HCT116 (cell line): ENCODE measurements at regions not wholly inside any gene's neighbourhood (a gene's known extent, or its start where the extent isn't known, plus 50 kb on each side); places are given as distances from the start of the nearest gene placed in this dataset.

Source experiments
- ATAC-seq: fragments of 200-7000 bp; cut with Tn5 transposase; 2 replicates; pipeline ENCODE4 v1.9.1; 2020; ENCODE audit warnings: mild to moderate bottlenecking, moderate library complexity
- BruUV-seq: library from RNA; stranded (reverse); fragments of 400-500 nt; replicated peaks from 2 replicates; lab custom pipeline; 2021; lab: Mats Ljungman, UMichigan
- CTCF ChIA-PET: fragments of 300-600 bp; sonication (Branson Sonifier 250); formaldehyde crosslinking; loops from one replicate; lab custom pipeline; 2021; ENCODE audit warnings: antibody characterized with exemption; lab: Charles Lee
- POLR2A ChIA-PET: fragments of 300-600, 350-600 bp; sonication (Branson Sonifier 250); formaldehyde crosslinking; loops from one replicate; lab custom pipeline; 2021; ENCODE audit warnings: antibody characterized with exemption; lab: Charles Lee
- RAD21 ChIA-PET, 2 experiments: fragments of 300-600 bp; sonication (Branson Sonifier 250); formaldehyde crosslinking; loops; one replicate each; lab custom pipeline; 2023; ENCODE audit warnings: low total read pairs in 2 of 2; ENCODE audit not compliant: uncharacterized antibody in 2 of 2, unreplicated experiment in 2 of 2, low non-redundant PET in 1 of 2; lab: Charles Lee
- DNase-seq: peaks from one replicate; pipeline ENCODE4 v3.0.0-alpha.2; 2010; ENCODE audit warnings: low read depth, low spot score
- H2AFZ ChIP-seq: fragments of 200-600 bp; shearing (Covaris generic), sonication (generic); 2 replicates; pipeline ENCODE4 v1.6.1; 2017; ENCODE audit warnings: low read depth, mixed run types, mixed read lengths, antibody characterized with exemption, low read length; ENCODE audit not compliant: poor library complexity, severe bottlenecking
- H3K27ac ChIP-seq: 2 replicates; pipeline ENCODE4 v1.5.1; 2012; ENCODE audit warnings: low read depth, low read length
- H3K27me3 ChIP-seq: fragments of 200-600 bp; sonication (generic); 2 replicates; pipeline ENCODE4 v1.6.1; 2016; ENCODE audit warnings: mixed run types, low read length, mixed read lengths; ENCODE audit not compliant: insufficient read depth
- H3K36me3 ChIP-seq, 2 experiments: fragments of 200-500 bp in 1 of 2; fragments of 200-600 bp in 1 of 2; sonication (Bioruptor generic) in 1 of 2; sonication (generic) in 1 of 2; 2 replicates each; pipeline versions ENCODE4 v1.5.1 to v1.6.1; 2014 to 2016; ENCODE audit warnings: low read length in 2 of 2, inconsistent platforms in 1 of 2, mixed read lengths in 1 of 2, mixed run types in 1 of 2; ENCODE audit not compliant: insufficient read depth in 2 of 2, control insufficient read depth in 1 of 2
- H3K4me1 ChIP-seq, 2 experiments: fragments of 200-600 bp in 1 of 2; sonication (generic) in 1 of 2; 2 replicates each; pipeline versions ENCODE4 v1.5.1 to v1.6.1; 2012 to 2017; ENCODE audit warnings: low read length in 2 of 2, inconsistent platforms in 1 of 2, mild to moderate bottlenecking in 1 of 2, mixed read lengths in 1 of 2, mixed run types in 1 of 2, moderate library complexity in 1 of 2; ENCODE audit not compliant: insufficient read depth in 2 of 2, control insufficient read depth in 1 of 2
- H3K4me2 ChIP-seq: fragments of 200-600 bp; sonication (generic); 2 replicates; pipeline ENCODE4 v1.6.1; 2017; ENCODE audit warnings: mixed run types, low read length, mixed read lengths
- H3K4me3 ChIP-seq, 2 experiments: fragments of 200-600 bp in 1 of 2; sonication (generic) in 1 of 2; replicated peaks in 1 of 2; 2 replicates each; pipeline ENCODE4 v1.5.1; 2011 to 2016; ENCODE audit warnings: low read length in 2 of 2, control low read depth in 1 of 2, low read depth in 1 of 2, mild to moderate bottlenecking in 1 of 2, mixed read lengths in 1 of 2, mixed run types in 1 of 2
- H3K79me2 ChIP-seq: fragments of 200-600 bp; sonication (generic); 2 replicates; pipeline ENCODE4 v1.6.1; 2017; ENCODE audit warnings: mild to moderate bottlenecking, mixed run types, low read length, moderate library complexity, mixed read lengths; ENCODE audit not compliant: insufficient read depth
- H3K9ac ChIP-seq: fragments of 200-600 bp; sonication (generic); 2 replicates; pipeline ENCODE4 v1.6.1; 2016; ENCODE audit warnings: low read length, mixed read lengths
- H3K9me2 ChIP-seq: fragments of 200-600 bp; sonication (generic), shearing (Covaris generic); 2 replicates; pipeline ENCODE4 v1.6.1; 2017; ENCODE audit warnings: mixed run types, mild to moderate bottlenecking, moderate library complexity; ENCODE audit not compliant: insufficient read depth
- H3K9me3 ChIP-seq, 2 experiments: fragments of 200-500 bp in 1 of 2; fragments of 200-600 bp in 1 of 2; sonication (Bioruptor generic) in 1 of 2; sonication (generic) in 1 of 2; 2 replicates each; pipeline ENCODE4 v1.6.1; 2014 to 2017; ENCODE audit warnings: low read length in 2 of 2, mixed read lengths in 2 of 2, inconsistent platforms in 1 of 2, low read depth in 1 of 2, mild to moderate bottlenecking in 1 of 2, mixed run types in 1 of 2, moderate library complexity in 1 of 2; ENCODE audit not compliant: control insufficient read depth in 1 of 2, insufficient read depth in 1 of 2
- H4K20me1 ChIP-seq: fragments of 200-600 bp; sonication (generic), shearing (Covaris generic); 2 replicates; pipeline ENCODE4 v1.6.1; 2017; ENCODE audit warnings: mixed run types, mild to moderate bottlenecking, moderate library complexity; ENCODE audit not compliant: insufficient read depth
- ATF3 ChIP-seq: IDR thresholded peaks from 2 replicates; pipeline ENCODE4 v1.6.1; 2012
- CEBPB ChIP-seq: IDR thresholded peaks from 2 replicates; pipeline ENCODE4 v1.6.1; 2012; ENCODE audit warnings: low read depth
- CTCF ChIP-seq, 3 experiments: fragments of 200-600 bp in 1 of 3; sonication (generic) in 1 of 3; IDR thresholded peaks in 2 of 3; conservative IDR thresholded peaks in 1 of 3; 2 replicates each; pipeline ENCODE4 v1.5.1; 2012 to 2017; ENCODE audit warnings: low read depth in 2 of 3, low read length in 2 of 3, antibody characterized with exemption in 1 of 3, borderline replicate concordance in 1 of 3, control low read depth in 1 of 3, mild to moderate bottlenecking in 1 of 3, mixed read lengths in 1 of 3, mixed run types in 1 of 3, moderate library complexity in 1 of 3; ENCODE audit not compliant: insufficient read depth in 1 of 3
- EZH2phosphoT487 ChIP-seq: fragments of 200-600 bp; IDR thresholded peaks from 2 replicates; pipeline ENCODE4 v1.6.1; 2018; ENCODE audit warnings: antibody characterized with exemption, borderline replicate concordance
- JUND ChIP-seq: IDR thresholded peaks from 2 replicates; pipeline ENCODE4 v1.6.1; 2012
- POLR2A ChIP-seq: IDR thresholded peaks from 2 replicates; pipeline ENCODE4 v1.7.0; 2011; ENCODE audit warnings: borderline replicate concordance; ENCODE audit not compliant: insufficient read depth, insufficient read length; ENCODE audit errors: extremely low read depth
- POLR2AphosphoS5 ChIP-seq: IDR thresholded peaks from 2 replicates; pipeline ENCODE4 v1.6.1; 2011; ENCODE audit warnings: mild to moderate bottlenecking, low read depth, low read length, moderate library complexity
- SIN3A ChIP-seq: IDR thresholded peaks from 2 replicates; pipeline ENCODE4 v1.6.1; 2012; ENCODE audit warnings: low read depth
- TCF7L2 ChIP-seq: IDR thresholded peaks from 2 replicates; pipeline ENCODE4 v1.7.0; 2011; ENCODE audit warnings: borderline replicate concordance, inconsistent platforms; ENCODE audit not compliant: insufficient read depth, insufficient read length; ENCODE audit errors: extremely low read depth
- YY1 ChIP-seq: IDR thresholded peaks from 2 replicates; pipeline ENCODE4 v1.6.1; 2011; ENCODE audit warnings: low read length, low read depth, moderate library complexity, mild to moderate bottlenecking; ENCODE audit not compliant: insufficient replicate concordance; ENCODE audit errors: extremely low read depth
- ZFX ChIP-seq: fragments of 450-650 bp; IDR thresholded peaks from 2 replicates; pipeline ENCODE4 v1.6.1; 2017
- ZNF274 ChIP-seq: fragments of 200-500 bp; sonication (Bioruptor generic); IDR thresholded peaks from 2 replicates; pipeline ENCODE4 v1.6.1; 2014; ENCODE audit warnings: mild to moderate bottlenecking, low read depth, low read length, inconsistent platforms
- intact Hi-C: fragments of 100-400 bp; cut with micrococcal nuclease; formaldehyde crosslinking; loops from 2 replicates; pipeline ENCODE4 v1.10.0; 2022

GRCh38 chr12:71061451-71061850 lies 96.3 kb downstream of the TSPAN8 start:
- ChIA-PET CTCF (no interaction called here), RAD21 (no interaction called here), POLR2A (no interaction called here)
- DNase-seq (no peak), ATAC-seq (no peak)
- H3K36me3 ChIP-seq, result no peaks in the 10 kb centered on the region
- H3K9me2 ChIP-seq, result no peaks in the 10 kb centered on the region
- no peak overlapping the region for H3K9ac ChIP-seq
- no peaks in the 10 kb centered on the region for H3K9me3 ChIP-seq
- H3K27me3 ChIP-seq, result no peaks in the 10 kb centered on the region
- no peak overlapping the region for H3K4me3 ChIP-seq
- intact Hi-C loops, result no loop called here
- no TSS peak for BruUV-seq
- no peak for TF ChIP-seq POLR2AphosphoS5
- TF ChIP-seq POLR2A, result no peak
- TF ChIP-seq ZNF274, result no peak
- TF ChIP-seq ATF3, result no peak
- TF ChIP-seq CTCF (IDR thresholded peaks at IDR 0.05 in 2 of 3, conservative IDR thresholded peaks at IDR 0.05 in 1 of 3; ENCODE audit: borderline replicate concordance in 1 of 3, insufficient read depth in 1 of 3, low read depth in 2 of 3, low read length in 2 of 3), result no peak
- no peak for TF ChIP-seq EZH2phosphoT487
- no peak for TF ChIP-seq SIN3A
- TF ChIP-seq TCF7L2, result no peak
- no peak for TF ChIP-seq ZFX
- TF ChIP-seq YY1, result no peak
- no peak for TF ChIP-seq CEBPB
- TF ChIP-seq JUND, result no peak
- H4K20me1 ChIP-seq, result no peaks in the 10 kb centered on the region
- no peaks in the 10 kb centered on the region for H3K4me1 ChIP-seq
- no peak overlapping the region for H2AFZ ChIP-seq
- no peak overlapping the region for H3K27ac ChIP-seq
- no peaks in the 10 kb centered on the region for H3K79me2 ChIP-seq
- no peak overlapping the region for H3K4me2 ChIP-seq
